Fibroblast of skin of scalp (primary cell): ENCODE measurements at regions not wholly inside any gene's neighbourhood (a gene's known extent, or its start where the extent isn't known, plus 50 kb on each side); places are given as distances from the start of the nearest gene placed in this dataset.
A peak's percentile ranks its signal among the peaks of the same experiment; 100 is the strongest.

Source experiments
- DNase-seq: peaks from one replicate; pipeline ENCODE4 v3.0.0-alpha.2; 2013

- DNase-seq: no peak
Measured at GRCh38 chr14:65794674-65795279, 382.2 kb downstream of the FUT8 start.

- no peak for DNase-seq
Measured at GRCh38 chr14:65798216-65798615, 385.7 kb downstream of the FUT8 start.

GRCh38 chr14:65800694-65801093 lies 388.2 kb downstream of the FUT8 start:
- DNase-seq: no peak

- no peak for DNase-seq
Measured at GRCh38 chr14:65802196-65802595, 389.7 kb downstream of the FUT8 start.

- no peak for DNase-seq
Measured at GRCh38 chr14:65803885-65804284, 391.4 kb downstream of the FUT8 start.

GRCh38 chr14:65804439-65805112 lies 392.0 kb downstream of the FUT8 start:
- DNase-seq: no peak

- no peak for DNase-seq
Measured at GRCh38 chr14:65805113-65805473, 392.6 kb downstream of the FUT8 start.

GRCh38 chr14:65808390-65808789 lies 395.9 kb downstream of the FUT8 start:
- no peak for DNase-seq

GRCh38 chr14:65810322-65810721 lies 397.8 kb downstream of the FUT8 start:
- no peak for DNase-seq

GRCh38 chr14:65813760-65814384 lies 401.3 kb downstream of the FUT8 start:
- no peak for DNase-seq

GRCh38 chr14:65815127-65815526 lies 402.6 kb downstream of the FUT8 start:
- no peak for DNase-seq

- no peak for DNase-seq
Measured at GRCh38 chr14:65817011-65817410, 404.5 kb downstream of the FUT8 start.

GRCh38 chr14:65819569-65819968 lies 407.0 kb downstream of the FUT8 start:
- DNase-seq: no peak

GRCh38 chr14:65821224-65821753 lies 408.8 kb downstream of the FUT8 start:
- DNase-seq: no peak

- DNase-seq: peak; percentile 62
Measured at GRCh38 chr14:65824285-65824977, 411.9 kb downstream of the FUT8 start.

GRCh38 chr14:65824978-65825299 lies 412.4 kb downstream of the FUT8 start:
- DNase-seq: no peak

GRCh38 chr14:65826946-65827345 lies 414.4 kb downstream of the FUT8 start:
- DNase-seq: no peak

- DNase-seq: no peak
Measured at GRCh38 chr14:65827520-65827919, 415.0 kb downstream of the FUT8 start.

GRCh38 chr14:65828396-65828795 lies 415.9 kb downstream of the FUT8 start:
- DNase-seq: no peak

- peak; percentile 45 for DNase-seq
Measured at GRCh38 chr14:65832431-65833266, 420.1 kb downstream of the FUT8 start.

GRCh38 chr14:65833267-65833880 lies 420.8 kb downstream of the FUT8 start:
- DNase-seq: no peak

GRCh38 chr14:65834051-65834450 lies 421.5 kb downstream of the FUT8 start:
- no peak for DNase-seq
